ENCODE measurements at regions not wholly inside any gene's neighbourhood (a gene's known extent, or its start where the extent isn't known, plus 50 kb on each side); places are given as distances from the start of the nearest gene placed in this dataset.
"Not testable (repeated sequence)": the region's sequence is repeated elsewhere in the genome, so short reads cannot be mapped to it uniquely, and the experiment has no call there.

GRCh38 chr1:25171013-25171412 is 61.3 kb downstream of the SYF2 start:
- DNase-seq (ENCODE audit: low read depth), result not testable (repeated sequence)

GRCh38 chr1:25170439-25170838 is 61.9 kb downstream of the SYF2 start:
- DNase-seq (ENCODE audit: low read depth), result no peak

- DNase-seq (ENCODE audit: low read depth), result no peak
These were observed 62.7 kb downstream of the SYF2 start for GRCh38 chr1:25169610-25170009.

GRCh38 chr1:25169168-25169567 is 63.1 kb downstream of the SYF2 start:
- no peak for DNase-seq (ENCODE audit: low read depth)

GRCh38 chr1:25168193-25169071 is 63.9 kb downstream of the SYF2 start:
- DNase-seq (ENCODE audit: low read depth), result no peak

- no peak for DNase-seq (ENCODE audit: low read depth)
These were observed 64.8 kb downstream of the SYF2 start for GRCh38 chr1:25167269-25168192.

- no peak for DNase-seq (ENCODE audit: low read depth)
These were observed 65.5 kb downstream of the SYF2 start for GRCh38 chr1:25166847-25167246.

- no peak for DNase-seq (ENCODE audit: low read depth)
These were observed 68.3 kb downstream of the SYF2 start for GRCh38 chr1:25163986-25164385.

- no peak for DNase-seq (ENCODE audit: low read depth)
These were observed 70.3 kb downstream of the SYF2 start for GRCh38 chr1:25161981-25162380.

- no peak for DNase-seq (ENCODE audit: low read depth)
These were observed 74.5 kb downstream of the SYF2 start for GRCh38 chr1:25157846-25158245.

GRCh38 chr1:25150985-25151495 is 81.3 kb downstream of the SYF2 start:
- no peak for DNase-seq (ENCODE audit: low read depth)

- DNase-seq (ENCODE audit: low read depth), result no peak
These were observed 83.5 kb downstream of the SYF2 start for GRCh38 chr1:25148673-25149300.

- DNase-seq (ENCODE audit: low read depth), result no peak
These were observed 85.8 kb downstream of the SYF2 start for GRCh38 chr1:25146451-25146855.

GRCh38 chr1:25145775-25146393 is 86.4 kb downstream of the SYF2 start:
- no peak for DNase-seq (ENCODE audit: low read depth)

GRCh38 chr1:25140073-25140797 is 92.1 kb downstream of the SYF2 start:
- DNase-seq (ENCODE audit: low read depth), result no peak

- no peak for DNase-seq (ENCODE audit: low read depth)
These were observed 94.5 kb downstream of the SYF2 start for GRCh38 chr1:25137521-25138395.

- DNase-seq (ENCODE audit: low read depth), result no peak
These were observed 95.2 kb downstream of the SYF2 start for GRCh38 chr1:25137106-25137505.

GRCh38 chr1:25135909-25136308 is 96.4 kb downstream of the SYF2 start:
- no peak for DNase-seq (ENCODE audit: low read depth)

- DNase-seq (ENCODE audit: low read depth), result no peak
These were observed 97.4 kb downstream of the SYF2 start for GRCh38 chr1:25134801-25135461.

- DNase-seq (ENCODE audit: low read depth), result no peak
These were observed 98.0 kb downstream of the SYF2 start for GRCh38 chr1:25134307-25134706.

All from stimulated activated CD8-positive, alpha-beta memory T cell treated with anti-CD3 and anti-CD28 coated beads, Interleukin-7, amount 100 ng/mL, for 24 hours (primary cell).